CD1c-positive myeloid dendritic cell (primary cell): ENCODE measurements at regions not wholly inside any gene's neighbourhood (a gene's known extent, or its start where the extent isn't known, plus 50 kb on each side); places are given as distances from the start of the nearest gene placed in this dataset.

ENCODE experiments used
- DNase-seq: peaks from one replicate; pipeline ENCODE4 v3.0.0-alpha.2; 2016; ENCODE audit errors: extremely low spot score

DNA sequence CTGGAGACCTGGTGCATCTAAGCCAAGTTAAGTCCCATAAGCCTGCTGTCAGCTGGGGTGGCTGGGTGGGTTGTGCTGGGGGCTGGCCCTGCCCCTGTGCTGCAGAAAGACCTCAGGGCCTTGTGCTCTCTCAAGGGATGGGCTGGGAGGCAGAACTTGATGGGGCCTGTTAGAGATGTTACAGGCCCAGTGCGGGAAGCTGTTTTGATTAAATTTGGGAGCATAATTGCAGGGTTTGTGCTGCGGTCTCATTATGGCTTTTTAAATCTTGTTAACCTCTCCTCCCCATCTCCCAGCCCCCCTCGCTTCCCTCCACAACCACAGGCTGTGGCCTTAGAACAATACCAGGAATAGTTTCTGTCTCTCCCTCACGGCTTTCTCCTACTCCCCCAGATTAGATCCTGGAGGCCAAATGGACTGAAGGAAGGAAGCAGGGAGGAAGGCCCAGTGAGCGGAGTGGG is 87.6 kb upstream of the TLE3 start:
- no peak for DNase-seq

DNA sequence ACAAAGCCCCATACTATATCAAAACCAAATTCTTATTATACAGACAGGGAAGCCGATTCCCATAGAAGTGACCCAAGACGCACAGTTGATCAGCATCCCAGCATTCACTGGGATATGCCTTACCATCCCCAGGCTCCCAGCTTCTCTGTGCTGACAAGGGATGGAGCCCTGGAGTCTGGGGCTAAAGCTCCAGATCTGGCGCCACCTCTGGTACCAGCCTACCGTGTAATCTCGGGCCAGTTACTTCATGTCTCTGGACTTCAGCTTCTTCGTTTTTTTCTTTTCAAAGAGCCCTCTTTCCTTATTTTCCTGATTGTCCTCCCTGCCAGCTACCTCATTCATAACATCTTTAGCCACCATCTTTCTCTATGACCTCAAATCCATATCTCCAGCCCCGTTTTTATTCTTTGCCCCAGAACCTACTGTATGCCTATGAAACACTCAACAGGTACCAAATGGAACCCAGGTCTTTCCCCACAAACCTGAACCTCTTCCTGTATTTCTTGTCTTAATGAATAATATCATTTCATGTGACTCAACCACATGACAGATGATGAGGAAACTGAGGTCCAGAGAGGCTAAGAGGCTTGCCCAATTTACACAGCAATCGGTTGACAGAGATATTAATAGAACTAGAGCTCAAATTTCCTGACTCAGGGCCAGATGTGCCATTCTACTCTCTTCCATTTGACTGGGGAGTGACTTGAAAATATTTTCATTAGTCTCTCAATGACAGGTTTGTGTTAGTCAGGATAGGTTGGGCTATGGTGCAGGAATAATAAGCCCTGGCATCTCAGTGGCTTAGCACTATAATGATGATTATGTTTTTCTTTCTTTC is 85.4 kb upstream of the TLE3 start:
- DNase-seq: peak; percentile 15

DNA sequence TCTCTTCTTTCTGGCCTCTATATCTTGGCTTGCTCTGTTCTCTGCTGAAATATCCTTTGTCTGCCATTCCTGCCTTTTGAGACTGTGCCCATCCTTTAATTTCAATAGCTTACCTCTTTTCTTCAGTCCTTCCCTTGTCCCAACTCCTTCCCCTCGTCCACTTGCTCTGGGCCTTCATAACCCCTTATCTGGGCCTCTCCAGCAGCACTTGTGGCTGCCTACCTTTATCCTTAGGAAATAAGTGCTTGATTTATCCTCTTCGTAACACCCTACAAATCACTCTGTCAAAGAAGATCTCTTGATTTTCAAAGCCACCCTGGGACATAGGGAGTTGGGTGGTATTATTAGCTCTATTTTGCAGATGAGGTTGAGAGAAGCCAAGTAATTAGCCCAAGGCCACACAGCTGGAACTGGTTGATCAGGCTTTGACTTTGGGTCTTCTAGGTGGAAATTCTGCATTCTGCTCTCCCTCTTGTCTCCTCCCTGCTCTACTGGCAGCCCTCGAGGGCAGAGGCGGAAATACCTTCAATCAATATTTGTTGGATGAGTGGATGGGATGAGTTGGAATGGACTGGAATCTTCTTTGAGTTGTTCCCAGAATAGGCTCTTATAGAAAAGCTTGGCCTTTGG is 84.0 kb upstream of the TLE3 start:
- DNase-seq: no peak

- no peak for DNase-seq
Observed at GRCh38 chr15:70180186-70180875, 82.6 kb upstream of the TLE3 start.

DNA sequence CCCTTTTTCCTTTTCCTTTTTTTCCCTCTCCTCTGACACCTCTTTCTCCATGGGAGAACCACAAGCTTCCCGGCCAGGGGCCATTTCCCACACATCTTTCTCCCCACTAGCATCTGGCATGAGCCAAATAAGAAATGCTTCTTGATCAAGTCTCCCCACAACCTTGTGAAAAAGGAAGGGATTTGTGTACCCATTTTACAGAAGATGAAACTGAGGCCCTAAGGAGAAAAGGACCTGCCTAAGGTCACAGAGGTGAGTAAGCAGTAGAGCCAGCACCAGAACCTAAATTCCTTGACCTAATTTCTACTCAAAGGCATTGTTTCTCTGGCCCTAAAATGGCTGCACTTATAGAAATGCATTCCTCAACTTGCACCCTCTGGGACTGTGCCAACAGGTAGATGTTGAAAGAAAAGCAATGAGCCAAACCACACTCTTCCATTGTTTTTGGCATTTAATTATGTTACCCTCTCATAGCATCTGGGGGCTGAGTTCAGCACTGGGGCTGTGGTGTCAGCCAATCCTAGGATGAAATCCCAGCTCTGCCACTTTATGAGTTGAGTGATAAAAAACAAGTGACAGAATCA is 81.7 kb upstream of the TLE3 start:
- no peak for DNase-seq

DNA sequence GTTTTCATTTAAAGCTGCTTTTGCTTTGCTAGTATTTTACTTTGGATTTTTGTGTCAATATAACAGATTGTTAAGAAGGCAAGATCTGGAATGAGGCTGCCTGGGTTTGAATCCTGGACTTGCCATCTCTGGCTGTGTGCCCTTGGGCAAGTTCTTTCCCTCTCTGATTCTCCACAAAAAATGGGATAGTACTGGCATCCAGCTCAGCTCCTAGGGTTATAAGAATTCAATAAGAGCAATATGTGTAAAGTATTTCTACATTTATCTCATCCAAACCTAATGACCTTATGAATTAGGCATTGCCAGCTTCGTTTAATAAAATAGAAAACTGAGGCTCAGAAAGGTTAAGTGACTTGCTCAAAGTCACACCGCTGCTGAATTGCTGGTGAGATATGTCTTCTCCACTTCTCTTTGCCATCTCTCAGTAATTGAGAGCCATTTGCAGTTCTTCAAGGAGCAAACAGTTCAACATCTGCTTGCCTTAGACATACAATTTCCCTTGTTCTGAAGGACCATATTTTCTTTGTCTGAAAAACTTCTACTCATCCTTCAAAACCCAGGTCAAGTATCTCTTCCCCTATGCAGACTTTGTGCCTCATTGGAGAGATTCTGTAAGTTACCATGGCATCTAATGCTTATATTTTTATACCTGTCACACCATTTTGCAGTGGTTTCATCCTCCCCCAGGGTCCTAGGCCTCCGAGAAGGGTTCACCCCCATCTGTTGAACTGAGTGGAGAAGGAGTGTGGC is 80.8 kb upstream of the TLE3 start:
- DNase-seq: no peak

- DNase-seq: no peak
Observed at GRCh38 chr15:70172566-70173225, 75.0 kb upstream of the TLE3 start.

DNA sequence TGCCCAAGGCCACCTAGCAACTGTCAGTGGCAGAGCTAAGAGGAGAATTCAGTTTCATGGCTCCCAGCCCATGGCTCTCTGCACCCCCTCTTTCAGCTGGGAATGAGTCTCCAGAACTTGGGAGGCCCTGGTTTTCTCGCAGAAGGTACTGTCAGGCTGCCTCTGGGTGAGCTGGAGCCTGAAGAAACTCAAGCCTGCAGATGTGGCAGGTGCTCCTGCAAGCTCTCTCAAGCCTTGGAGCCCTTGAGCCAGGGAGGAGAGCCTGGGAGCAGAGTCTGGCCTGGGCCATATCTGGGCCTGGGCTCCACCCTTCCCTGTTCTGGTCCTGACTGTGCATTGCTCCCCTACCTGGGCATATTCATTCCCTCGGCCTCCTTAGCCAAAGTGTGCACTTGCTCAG is 74.4 kb upstream of the TLE3 start:
- no peak for DNase-seq

DNA sequence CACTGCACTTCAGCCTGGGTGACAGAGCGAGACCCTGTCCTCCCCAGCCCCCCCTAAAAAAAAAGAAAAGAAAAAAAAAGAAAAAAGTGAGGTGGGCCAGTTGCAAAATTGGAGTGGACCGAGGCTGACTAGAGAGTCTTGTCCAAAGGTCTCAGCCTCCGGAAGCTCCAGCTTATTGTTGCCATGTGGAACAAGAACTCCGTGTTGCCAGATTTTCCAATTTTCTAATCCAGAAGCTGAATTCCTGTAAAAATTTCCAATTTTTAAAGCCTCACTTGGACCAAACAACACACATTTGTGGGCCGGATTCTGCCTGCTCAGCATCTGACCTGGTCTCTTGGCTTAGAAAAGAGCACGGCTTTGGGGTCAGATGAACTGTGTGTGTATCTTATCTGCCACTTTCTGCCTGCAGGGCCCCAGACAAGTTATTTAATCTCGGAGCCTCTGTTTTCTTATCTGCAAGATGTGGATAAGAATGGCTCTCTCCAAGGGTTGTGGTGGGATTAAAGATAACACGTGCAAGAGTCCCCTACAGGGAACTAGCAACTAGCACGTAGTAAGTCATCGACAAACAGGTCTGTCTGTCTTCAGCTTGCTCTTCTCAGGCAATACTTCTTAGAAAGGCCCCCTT is 73.7 kb upstream of the TLE3 start:
- DNase-seq: no peak

DNA sequence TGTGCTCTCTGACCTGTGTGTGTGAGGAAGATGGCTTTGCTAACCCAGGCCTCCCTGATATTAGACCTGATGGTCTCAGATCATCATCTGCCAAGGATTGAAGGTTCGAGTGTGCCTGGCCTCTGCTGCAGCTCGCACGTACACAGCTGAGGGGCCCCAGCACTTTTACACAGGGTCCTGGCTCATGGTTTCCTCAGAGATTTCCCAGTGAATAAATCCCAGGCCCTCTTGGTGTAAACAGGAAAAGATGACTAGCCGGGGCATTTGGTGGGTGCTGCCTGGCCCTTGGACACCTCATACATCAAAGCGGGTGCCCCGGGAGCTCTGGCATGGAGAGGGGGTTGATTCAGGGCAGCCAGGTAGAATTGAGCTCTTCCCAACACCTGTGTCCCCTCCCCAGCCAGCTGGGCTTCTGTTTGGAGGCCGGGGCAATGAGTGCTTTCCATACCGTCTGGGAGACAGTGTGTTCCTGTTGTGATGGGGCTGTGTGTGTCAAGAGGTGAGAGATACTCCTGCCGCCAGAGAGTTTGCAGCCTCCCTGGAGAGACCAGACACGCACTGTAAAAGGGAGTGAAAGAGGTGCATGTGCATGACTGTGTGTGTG is 72.5 kb upstream of the TLE3 start:
- no peak for DNase-seq

- DNase-seq: no peak
Observed at GRCh38 chr15:70169147-70169546, 71.4 kb upstream of the TLE3 start.

GRCh38 chr15:70167155-70167554 is 69.4 kb upstream of the TLE3 start:
- no peak for DNase-seq

GRCh38 chr15:70166506-70167087 is 68.9 kb upstream of the TLE3 start:
- no peak for DNase-seq

DNA sequence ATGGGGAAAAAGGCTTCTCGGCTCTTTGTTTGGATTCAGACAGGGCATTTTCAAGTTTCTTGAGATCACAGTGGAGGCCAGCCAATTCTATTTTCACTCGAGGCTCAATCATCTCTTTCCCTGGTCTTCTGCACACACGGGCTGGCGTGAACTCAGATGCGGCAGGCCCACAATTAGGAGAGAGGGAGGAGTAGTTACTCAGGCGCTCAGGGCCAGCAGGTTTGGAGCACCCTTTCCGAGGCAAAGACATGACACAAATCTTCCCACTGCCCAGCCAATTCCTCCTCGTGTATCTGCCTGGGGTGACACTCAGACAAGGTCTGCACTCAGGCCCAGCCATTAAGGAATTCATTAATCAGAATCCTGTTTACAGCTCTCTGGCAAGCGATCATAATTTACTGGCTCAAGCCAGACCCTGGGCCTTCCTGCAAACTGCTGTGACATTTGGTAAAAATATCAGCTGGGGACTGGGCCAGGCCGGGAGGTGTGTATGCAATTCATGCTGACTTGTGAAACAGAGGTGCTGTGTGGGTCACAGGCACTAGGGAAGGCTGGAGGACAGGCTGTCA is 68.1 kb upstream of the TLE3 start:
- no peak for DNase-seq

DNA sequence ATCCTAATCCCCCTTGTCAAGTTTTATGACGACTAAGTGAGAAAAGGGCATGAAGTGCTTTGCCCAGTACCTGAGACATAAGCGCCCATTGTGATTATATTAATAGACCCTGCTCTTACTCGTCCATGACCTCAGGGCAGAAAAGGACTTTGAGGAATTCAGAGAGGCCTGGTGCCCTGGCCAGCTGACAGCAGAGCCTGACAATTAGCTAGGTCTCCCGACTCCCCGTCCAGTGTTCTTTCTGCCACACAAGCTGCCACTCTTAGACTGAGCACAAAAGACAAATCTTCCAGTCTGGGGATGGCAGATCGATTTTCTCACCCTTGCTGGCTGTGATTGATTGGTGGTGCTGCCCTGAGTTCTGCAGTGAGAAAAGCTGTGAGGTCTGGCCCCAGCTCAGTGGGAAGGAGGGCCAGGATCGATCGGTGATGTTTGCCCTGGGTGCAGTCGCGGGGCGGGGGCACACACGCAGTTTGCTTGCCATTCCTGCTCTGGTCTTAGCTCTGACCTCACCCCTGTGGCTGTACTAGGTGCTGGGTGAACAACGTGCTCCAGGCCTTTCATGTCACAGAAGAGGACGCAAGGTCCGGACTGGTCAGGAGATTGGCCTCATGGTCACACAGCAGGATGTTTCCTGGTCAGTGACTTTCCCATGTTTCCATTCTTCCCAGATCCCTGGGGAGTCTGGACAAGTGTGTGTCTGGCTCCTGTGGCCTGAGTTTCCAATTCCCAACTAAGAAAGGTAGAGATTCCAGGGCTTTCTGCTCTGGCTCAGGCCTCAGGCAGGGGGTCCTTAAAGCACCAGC is 67.4 kb upstream of the TLE3 start:
- no peak for DNase-seq

DNA sequence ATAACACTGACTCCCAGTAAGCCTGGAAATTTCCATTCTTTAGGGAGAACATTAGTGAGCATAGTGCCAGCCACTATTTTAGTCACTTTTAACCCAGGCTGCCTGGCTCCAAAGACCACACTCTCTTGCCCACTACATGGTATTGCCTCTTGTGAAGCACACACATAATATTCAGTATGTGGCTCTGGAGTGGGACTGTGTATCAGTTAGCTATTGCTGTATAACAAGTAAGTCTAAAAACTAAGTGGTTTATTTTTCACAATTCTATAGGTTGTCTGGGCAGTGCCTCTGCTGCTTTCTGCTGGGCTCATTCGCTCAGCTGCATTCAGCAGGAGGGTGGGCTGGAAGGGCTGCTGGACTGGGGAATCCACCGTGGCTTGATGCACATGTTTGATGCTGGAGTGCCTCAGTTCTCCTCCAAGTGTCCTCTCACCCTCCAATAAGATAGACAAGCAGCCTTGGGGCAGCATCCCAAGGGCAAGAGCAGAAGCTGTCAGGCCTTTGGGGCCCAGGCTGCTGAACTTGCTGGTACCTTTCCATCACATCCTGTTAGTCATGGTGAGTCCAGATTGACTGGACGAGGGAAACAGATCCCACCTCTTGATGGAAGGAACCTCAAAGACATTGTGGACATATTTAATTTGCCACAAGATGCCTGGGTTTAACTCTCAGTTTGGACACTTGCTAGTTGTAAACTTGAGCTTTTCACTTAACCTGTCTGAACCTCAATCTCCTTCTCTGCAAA is 66.6 kb upstream of the TLE3 start:
- DNase-seq: no peak

GRCh38 chr15:70160803-70161565 is 63.3 kb upstream of the TLE3 start:
- DNase-seq: peak; percentile 39
